ENCODE measurements at regions not wholly inside any gene's neighbourhood (a gene's known extent, or its start where the extent isn't known, plus 50 kb on each side); places are given as distances from the start of the nearest gene placed in this dataset.

GRCh38 chr6:169997187-169997929 is 245.9 kb downstream of the ERMARD start:
- DNase-seq (ENCODE audit: low spot score) = no peak
- Histone ChIP-seq H3K9me3 (no peaks in the 10 kb centered on the region), H3K27ac (no peak overlapping the region), H3K36me3 (no peaks in the 10 kb centered on the region), H3K4me1 (no peaks in the 10 kb centered on the region), H3K4me3 (no peak overlapping the region), H3K27me3 (no peaks in the 10 kb centered on the region)
- TF ChIP-seq CTCF (IDR thresholded peaks at IDR 0.05) = no peak

GRCh38 chr6:169996378-169997051 is 245.1 kb downstream of the ERMARD start:
- TF ChIP-seq CTCF (IDR thresholded peaks at IDR 0.05) = no peak

GRCh38 chr6:169994739-169995138 is 243.3 kb downstream of the ERMARD start:
- TF ChIP-seq CTCF (IDR thresholded peaks at IDR 0.05) = no peak
- no peaks in the 10 kb centered on the region for H3K9me3 ChIP-seq
- H3K4me3 ChIP-seq = no peak overlapping the region
- H3K4me1 ChIP-seq = no peaks in the 10 kb centered on the region
- DNase-seq (ENCODE audit: low spot score) = no peak
- H3K27ac ChIP-seq = no peak overlapping the region
- no peaks in the 10 kb centered on the region for H3K36me3 ChIP-seq
- no peaks in the 10 kb centered on the region for H3K27me3 ChIP-seq

More at GRCh38 chr6:169996378-169997051, 245.1 kb downstream of the ERMARD start:
- Histone ChIP-seq H3K27me3 (no peaks in the 10 kb centered on the region), H3K27ac (no peak overlapping the region), H3K36me3 (no peaks in the 10 kb centered on the region), H3K9me3 (no peaks in the 10 kb centered on the region), H3K4me1 (no peaks in the 10 kb centered on the region), H3K4me3 (no peak overlapping the region)
- DNase-seq (ENCODE audit: low spot score) = no peak

GRCh38 chr6:169993861-169994481 is 242.5 kb downstream of the ERMARD start:
- Histone ChIP-seq H3K27ac (no peak overlapping the region), H3K9me3 (no peaks in the 10 kb centered on the region), H3K27me3 (no peaks in the 10 kb centered on the region), H3K4me1 (no peaks in the 10 kb centered on the region), H3K36me3 (no peaks in the 10 kb centered on the region), H3K4me3 (no peak overlapping the region)
- DNase-seq (ENCODE audit: low spot score) = no peak
- no peak for TF ChIP-seq CTCF (IDR thresholded peaks at IDR 0.05)

GRCh38 chr6:169991913-169992312 is 240.5 kb downstream of the ERMARD start:
- no peak overlapping the region for H3K27ac ChIP-seq
- H3K9me3 ChIP-seq = no peaks in the 10 kb centered on the region
- H3K27me3 ChIP-seq = no peaks in the 10 kb centered on the region
- no peak for TF ChIP-seq CTCF (IDR thresholded peaks at IDR 0.05)
- no peaks in the 10 kb centered on the region for H3K4me1 ChIP-seq
- DNase-seq (ENCODE audit: low spot score) = no peak
- no peak overlapping the region for H3K4me3 ChIP-seq
- H3K36me3 ChIP-seq = no peaks in the 10 kb centered on the region
